NCI-H2029 (cell line): ENCODE measurements at regions not wholly inside any gene's neighbourhood (a gene's known extent, or its start where the extent isn't known, plus 50 kb on each side); places are given as distances from the start of the nearest gene placed in this dataset.
A peak's percentile ranks its signal among the peaks of the same experiment; 100 is the strongest.

ENCODE experiments used
- DNase-seq: peaks from one replicate; lab custom pipeline; 2025; lab: John Stamatoyannopoulos, UW

DNA sequence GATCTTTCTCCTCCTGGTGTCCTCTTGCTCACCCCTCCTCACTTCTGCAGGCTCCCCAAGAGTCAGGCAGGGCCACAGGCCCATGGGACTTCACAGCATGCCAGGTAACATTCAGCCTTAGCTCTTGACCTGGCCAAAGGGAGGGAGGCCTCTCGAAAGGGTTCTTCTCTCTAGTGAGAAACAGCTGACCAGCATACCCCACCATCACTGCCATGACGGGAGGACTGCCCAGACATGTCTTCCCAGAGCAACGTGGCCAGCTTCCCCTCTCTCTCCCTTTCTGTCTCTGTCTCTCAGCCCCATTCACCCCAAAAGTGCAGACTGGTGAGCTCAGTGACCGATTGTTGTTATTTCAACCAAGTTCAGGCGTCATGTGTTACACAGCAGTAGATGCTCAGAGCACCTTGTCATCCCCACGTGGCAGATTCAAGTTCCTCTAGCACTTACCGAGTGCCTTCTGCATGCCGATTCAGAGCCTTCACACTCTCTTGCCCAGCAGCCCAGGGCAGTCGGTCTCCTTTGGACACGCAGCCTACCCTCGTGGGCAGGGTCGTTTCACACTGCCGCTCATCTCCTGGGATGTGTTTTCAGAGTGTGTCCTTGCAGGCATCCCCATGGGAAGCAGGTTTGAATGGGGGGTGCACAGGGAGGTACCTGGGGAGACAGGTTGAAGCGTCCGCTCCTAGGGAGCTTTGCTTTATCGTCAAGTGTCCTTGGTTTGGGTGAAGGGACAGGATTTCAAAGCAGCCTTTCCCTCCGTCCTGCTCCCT, 259.9 kb downstream of the NDUFA10 start:
- no peak for DNase-seq

DNA sequence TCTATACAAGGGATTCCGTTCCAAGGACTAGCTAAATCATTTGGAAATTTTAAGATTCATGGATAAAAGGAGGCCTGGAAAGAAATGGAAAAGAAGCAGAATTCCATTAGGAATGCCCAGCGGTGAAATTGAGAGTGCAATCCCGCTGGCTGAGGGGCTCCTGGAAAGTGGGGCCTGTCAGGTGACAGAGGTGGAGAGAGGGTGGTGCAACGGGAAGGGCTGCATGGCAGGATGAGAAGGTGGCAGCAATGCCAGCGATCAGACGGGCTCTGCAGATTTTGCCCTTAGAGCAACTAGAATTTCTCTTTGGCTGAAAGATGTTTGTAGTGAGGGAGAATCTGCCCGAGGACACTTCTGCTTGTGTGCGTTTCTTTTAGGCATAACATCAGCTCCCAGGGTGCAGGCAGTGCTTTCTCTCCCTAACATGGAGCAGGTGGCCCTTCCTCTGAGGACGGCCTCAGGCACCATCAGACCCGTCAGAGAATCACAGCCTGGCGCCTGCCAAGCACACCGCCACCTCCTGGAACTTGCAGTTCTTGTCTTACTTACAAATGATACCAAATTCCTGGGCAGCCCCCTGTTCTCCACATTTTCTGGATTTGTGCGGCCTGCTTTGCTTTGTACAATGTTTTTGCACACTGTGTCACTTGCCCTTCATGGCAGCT, 261.6 kb downstream of the NDUFA10 start:
- DNase-seq: no peak

DNA sequence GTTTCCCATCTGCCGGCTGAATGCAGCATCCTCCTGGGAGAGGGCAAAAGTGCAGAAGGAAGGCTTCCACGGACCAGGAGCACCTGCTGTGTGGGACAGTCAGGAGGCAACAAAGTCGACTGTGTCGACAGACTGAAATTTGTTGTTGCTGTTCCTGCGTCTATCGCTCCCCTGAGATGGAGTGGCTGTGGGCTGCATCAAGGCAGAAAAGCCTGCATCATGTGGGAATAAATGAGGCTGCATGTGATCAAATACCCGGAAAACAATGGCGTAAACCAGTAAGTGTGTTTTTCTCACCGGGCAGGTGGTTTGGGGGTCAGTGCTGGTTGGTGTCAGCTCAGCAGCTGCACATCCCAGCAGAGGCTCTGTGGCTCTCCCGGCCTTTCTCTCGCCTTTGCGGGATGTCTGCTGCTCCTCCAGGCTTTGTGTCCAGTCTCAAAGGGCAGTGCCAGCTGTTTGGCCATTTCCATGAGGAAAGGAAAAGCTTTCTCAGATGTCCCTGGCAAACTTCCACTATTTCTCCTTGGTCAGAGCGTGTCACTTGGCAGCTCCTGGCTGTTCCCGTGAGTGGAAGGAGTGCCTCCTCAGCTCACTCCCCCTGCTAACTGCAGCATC, 262.4 kb downstream of the NDUFA10 start:
- peak; percentile 28 for DNase-seq

DNA sequence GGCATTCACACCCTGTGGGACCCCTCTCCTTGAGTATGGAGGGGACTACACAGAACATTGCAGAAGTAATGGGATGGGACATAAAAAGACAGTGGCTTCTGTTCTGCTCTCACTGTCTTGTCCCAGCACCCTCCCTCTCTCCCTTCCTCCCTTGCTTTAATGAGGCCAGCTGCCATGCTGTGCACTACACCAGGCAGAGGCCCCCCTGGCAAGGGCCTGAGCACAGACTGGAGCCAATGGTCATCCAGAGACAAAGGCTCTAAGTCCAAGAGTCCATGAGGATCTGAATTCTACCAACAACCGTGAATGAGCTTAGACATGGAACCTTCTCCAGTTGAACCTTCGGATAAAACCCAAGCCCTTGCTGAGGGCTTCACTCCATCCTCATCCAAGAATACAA, 263.0 kb downstream of the NDUFA10 start:
- DNase-seq: no peak

DNA sequence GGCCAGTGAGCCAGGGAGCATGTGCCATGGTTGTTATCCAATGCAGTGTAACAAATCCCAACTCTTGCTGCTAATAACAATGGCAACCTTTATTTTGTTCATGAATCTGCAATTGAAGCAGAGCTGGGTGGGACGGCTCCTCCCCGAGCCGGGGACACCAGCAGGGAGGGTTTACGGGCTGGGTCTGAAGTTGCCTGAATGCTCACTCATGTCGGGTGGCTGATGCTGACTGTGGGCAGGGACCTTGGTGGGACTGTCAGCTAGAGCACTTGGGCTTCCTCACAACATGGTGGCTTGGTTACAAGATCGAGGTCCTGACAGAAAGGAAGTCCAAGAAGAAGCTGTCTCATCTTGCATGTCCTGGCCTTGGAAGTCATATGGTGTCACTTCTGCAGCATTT, 264.5 kb downstream of the NDUFA10 start:
- DNase-seq: no peak

DNA sequence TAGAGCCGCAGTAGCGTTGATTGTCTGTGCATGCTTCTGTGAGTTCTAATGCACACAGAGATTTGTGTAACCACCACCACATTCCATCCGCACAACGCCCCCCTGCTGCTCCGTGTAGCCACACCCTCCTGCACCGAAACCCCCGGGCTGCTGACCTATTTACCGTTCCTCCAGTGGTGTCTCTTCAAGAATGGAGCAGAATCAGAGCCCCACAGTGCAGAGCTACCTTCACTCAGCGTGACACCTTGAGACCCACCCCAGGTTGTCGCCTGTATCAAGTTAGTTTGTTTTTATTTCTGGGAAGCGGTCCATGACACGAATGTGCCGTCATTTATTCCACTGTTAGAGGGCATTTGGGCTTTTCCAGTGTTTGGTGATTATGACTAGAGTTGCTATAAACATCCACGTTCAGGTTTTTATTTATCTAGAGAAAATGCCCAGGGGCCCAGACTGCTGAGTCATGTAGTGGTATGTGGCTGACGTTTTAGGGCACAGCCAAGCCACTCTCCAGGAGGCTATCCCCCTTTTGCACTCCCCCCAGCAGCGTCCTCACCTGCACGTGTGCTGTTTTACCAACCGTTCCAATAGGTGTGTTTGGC, 266.8 kb downstream of the NDUFA10 start:
- no peak for DNase-seq

DNA sequence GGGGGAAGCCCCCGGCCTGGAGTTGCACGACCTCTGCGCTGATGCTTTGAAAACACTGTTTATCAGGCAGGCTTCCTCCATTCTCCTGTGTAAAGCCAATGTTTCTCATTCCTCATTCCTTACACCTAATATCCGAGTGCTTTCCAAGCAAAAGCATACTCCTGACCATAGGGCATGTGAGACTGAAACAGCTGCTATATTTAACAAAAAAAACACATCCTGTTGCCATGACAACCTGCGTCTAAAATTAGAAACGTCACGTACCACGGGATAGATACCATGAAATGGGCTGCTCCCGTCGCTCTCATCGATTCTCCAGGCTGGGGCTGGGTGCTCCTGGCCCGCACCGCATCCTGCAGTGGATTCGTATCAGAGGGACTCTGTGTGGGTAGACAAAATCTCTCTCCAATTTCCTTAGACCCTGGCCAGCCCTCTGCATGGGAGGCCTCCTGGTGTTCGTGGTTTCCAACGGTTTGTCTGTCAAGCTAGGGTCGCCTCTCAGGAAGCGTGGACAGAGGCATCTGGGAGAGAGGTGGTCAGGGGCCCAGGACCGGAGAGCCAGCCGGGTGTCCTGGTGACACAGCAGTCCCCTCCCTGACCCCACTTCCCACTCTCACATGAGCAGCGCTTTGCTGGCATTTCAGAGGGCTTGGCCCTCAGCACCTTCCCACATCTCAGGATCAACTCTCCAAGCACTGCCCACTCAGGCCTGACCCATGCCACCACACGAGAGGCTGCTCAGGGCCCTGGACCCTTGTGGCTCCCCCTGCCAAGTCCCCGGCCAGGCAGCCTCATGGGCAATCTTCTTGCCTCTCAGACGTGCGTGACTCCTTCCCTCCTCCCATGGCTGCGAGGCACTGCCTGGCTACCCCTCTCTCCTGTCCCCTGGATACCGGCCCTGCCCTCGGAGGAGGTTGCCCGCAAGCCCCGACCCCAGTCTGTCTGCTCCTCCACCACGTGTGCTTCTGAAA, 268.1 kb downstream of the NDUFA10 start:
- DNase-seq: no peak

DNA sequence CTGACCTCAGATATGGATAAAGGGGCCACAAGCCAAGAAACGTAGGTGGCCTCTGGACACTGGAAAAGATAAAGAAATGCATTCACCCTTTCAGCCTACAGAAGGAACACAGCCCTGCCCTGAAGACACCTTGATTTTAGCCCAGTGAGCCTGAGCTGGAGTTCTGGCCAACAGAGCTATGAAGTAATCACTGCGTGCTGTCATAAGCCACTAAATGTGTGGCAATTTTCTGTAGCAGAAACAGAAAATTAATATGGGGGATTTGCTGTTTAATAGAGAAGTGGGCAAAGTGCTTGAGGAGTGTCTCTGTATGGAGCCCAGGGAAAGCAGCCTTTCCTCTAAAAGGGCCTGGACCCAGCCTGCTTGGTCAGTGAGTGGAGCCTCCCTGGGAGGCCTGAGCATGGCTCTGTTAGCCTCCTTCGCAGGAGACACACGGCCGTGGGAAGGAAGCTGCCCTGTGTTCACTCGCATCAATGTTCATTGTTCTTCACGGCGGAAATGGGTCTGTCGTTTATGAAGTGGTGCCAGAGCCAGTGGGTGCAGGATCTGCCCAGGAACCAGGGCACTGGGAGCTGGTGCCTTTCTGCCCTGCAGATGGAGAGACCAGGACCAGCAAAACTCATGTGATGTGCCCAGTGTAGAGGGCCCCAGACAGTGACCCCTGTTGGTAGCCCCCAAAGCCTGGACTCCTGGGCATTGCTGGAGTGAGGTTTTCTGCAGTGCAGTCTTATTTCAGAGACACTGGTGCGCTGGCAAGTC, 268.9 kb downstream of the NDUFA10 start:
- no peak for DNase-seq

DNA sequence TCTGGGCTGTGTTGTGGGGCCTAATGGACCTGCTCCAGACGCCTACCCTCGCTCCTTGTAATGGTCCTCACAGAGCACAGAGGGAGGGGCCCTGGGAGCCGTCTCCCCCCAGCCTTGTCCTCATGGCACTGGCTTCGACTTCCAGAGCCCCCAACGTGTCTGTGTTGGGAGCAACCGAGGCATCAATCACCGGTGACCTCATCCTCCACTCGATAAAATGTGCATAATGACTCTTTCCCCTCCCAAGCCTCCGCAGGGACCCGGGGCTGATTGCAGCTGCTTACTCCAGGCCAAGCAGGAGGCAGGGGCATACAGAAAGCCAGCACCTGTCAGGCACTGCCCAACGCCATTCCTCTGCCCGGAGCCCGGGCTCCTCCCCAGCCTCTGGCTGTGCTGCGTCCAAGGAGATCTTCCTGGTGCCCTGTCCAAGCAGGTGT, 271.7 kb downstream of the NDUFA10 start:
- no peak for DNase-seq

DNA sequence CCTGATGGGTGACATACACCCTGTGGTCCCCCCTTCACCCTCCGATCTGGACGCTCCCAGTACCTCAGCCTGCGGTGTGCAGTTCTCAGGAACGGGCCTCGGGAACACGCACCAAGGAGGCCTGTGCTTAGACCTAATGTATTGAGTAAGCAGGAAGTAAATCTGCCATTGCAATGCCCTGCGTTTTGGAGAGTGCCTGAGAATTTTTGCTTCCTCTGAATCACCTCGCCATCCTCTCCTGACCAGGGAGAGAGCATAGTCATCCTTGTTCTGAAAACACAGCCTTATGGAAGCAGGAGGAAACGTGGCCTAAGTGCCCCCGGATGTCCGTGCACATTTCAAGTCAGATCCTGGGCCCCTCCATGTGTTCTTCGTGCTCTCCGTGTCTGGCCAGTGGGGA, 272.2 kb downstream of the NDUFA10 start:
- DNase-seq: no peak

DNA sequence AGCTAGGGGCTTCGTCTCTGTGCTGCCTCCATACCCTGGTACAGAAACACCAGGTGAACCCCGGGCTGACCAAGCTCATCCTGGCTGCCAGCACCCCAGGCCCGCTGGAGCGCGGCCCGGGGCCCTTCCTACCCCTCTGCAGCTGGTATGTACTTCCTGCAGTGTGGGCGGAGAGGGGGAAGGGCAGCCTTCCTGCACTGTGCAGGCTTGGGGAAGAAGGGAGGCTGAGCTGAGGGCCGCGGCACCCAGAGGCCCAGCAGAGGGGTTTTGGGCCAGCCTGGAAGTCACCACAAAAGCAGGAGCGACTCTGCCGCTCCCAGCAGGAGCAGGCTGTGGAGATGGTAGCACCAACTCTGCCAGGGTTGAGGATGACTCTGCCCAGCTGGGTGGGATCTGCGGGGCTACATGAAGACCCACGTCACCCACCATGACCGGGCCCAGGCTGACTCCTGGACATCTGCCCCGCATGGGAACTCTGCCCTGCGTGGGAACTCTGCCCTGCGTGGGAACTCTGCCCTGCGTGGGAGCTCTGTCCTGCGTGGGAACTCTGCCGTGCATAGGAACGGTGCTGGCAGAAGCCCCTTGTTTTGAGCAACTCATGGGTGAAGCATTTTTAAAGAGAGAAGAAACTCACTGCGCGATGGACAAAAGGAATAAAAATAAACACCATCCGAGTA, 273.3 kb downstream of the NDUFA10 start:
- DNase-seq: no peak

DNA sequence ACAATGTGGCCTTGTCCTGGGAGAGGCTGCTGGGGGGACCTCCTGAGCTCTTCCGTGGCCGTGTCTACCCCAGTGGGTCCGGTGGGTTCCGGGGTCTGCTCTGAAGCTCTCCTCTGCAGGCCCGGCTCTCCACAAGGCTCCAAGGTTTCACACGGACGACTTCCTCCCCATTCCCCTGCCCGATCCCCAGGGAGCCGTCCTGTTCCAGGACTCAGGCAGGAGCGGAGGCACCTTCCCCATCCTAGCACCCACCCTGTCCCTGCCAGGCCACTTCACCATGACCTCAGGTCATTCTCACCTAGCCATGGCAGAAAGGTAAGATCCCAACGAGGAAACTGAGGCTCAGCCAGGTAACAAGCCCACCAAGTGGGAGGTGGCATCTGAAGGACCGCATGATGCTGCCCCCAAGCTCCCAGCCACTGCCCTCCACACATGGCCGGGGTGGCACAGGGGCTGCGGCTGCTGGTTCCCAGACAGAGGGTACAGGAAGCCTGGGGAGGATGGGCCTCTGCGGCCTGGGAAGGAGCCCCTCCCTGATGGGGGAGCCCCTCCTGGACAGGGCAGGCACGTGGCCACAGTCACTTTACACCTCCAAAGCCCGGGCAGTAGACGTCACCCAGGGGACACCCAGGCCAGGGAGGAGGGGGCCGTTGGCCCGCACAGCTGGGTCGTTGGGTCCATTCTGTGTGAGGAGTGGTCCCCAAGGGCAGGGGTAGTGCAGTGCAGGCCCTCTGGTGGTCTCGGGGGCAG, 274.0 kb downstream of the NDUFA10 start:
- DNase-seq: no peak

DNA sequence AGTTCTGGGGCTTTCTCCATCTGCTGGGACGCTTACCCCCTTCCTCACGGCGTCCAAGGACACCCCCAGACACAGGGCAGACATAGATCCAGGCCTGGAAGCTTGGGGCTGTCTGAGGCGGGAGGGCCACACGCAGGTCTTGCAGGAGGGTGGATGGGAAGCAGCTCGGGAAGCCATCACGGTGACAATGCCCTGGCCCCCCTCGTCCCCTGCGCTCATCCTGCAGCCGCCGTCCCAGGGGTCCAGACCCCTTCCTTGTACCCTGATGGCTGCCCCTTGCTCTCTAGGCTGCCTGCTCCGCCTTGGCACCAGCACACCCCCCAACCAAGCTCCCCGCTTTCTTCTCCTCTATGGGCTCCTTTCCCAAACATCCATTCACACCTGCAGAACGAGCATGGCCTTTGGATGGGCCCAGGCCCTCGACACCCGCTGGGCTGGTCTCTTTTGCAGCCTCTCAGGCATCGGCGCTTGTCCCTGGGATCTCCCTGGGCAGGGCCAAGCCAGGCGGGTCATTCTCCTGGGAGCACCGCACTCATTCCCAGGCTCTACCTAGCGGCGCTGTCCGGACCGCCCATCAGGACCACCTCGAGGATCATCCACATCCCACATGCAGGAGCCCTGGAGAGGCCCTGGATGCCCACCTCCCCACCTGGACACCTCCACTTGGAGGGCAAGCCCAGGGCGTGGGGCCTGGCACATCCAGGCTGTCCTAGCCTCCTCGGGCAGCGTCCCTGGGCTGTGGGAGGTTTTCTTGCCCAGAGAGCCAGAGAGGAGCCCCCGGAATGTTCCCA, 274.9 kb downstream of the NDUFA10 start:
- DNase-seq: no peak

DNA sequence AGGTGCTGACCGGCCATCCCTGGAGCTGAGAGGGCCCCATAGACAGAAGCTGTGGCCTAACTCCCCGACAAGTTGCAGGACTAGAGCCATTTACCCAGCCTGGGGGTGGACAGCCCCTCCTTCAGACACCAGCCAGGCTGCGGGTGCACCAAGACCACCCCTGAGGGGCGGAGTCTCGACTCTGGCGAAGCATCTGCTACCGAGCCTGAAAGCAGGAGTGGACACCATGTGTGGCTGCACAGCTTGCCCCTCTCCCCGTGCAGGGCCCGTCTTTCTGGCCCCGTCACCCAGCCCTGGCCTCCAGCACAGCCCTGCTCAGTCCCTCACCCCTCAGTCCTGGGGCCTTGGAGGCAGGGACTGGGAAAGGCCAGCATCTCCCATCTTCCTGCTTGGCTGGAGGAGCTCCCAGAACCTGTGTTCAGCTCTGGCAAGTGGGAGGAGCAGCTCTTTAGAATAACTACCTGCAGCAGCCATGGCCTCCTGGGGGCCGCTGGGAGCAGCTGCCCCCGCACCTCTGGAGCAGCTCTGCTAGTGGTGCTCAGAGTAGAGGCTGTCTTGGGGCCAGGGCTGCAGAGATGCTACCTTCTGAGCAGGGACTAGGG, 275.8 kb downstream of the NDUFA10 start:
- DNase-seq: no peak

DNA sequence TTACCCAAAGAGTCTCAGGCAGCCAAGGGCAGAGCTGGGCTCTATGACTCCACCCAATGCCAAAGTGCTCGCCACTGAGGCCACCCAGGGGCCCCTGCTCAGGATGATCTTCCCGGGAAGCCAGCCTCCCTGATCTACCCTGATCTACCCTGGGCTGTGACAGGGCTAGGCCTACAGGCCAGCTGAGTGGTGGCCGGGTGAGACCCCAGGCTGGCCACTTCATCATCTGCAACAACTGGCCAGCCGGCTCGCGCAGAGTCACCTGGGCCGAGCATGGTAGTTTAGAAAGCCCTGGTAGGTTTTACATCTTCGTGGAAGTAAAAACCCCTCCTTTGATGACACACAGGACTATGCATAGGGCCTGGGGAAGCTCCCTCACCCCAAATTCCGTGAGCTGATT, 276.3 kb downstream of the NDUFA10 start:
- DNase-seq: no peak

DNA sequence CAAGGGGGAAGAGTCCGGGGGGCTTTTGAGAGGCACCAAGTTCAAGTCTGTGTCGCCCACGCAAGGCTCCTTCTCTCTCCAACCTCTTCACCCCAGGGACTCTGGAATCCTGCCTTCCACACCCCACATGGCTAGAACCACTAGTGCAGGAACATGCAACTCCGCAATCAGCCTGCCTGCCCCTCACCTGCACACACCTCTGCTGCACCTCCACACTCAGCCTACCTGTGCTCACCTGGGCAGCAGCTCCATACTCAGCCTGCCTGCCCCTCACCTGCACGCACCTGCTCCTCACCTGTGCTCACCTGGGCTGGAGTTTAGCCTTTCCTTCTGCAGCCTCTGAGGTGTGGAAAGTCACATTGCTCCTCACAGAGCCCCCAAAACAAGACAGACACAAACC, 277.4 kb downstream of the NDUFA10 start:
- no peak for DNase-seq

DNA sequence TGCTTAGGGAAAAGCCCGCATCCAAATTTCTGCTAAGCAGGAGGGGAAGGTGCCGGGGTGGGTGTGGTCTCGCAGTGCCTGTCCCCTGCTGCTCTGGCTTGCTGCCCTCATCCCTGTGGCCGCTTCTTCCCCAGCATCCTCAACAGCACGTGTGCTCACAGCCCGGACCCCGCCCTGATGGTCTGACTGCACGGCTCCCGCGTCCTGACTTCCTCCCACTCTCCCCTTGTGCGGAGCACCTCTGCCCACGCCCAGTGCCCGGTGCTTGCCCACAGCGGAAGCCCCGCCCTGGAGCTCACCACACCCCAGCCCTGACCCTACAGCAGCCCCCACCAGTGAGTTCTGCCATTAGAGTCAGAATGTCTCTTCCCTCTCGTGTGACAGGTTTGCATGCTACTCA, 277.9 kb downstream of the NDUFA10 start:
- no peak for DNase-seq

DNA sequence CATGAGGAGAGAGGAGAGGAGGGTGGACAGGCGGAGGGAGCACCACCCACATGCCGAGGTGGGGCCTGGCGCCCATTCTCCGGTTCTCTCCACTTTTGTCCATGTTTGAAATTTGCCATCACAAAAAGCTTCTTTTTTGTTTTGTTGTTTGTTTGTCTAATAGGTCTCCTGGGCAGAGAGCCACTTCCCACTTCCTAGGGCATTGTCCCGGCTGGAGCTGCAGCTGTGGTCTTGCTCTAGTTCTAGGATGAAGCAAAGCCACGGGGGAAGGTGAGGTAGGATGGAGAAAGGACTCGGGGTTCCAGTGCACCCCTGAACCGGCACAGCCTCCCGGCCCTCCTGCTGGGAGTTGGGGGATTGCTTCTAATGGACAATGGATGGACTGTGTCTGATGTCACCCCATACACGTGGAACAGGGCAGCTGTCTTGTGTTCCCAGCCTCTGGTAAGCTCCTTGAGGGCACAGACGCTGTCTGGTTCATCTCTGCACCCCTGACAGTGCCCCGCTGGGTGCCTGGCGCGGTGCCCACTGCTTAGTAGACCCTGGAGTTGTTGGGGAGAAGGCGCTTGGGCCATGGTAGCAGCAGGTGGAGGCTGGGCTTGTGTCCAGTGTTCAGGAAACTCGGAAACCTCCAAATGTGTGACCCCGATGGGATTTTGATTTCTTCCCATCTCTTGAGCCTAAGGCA, 278.4 kb downstream of the NDUFA10 start:
- no peak for DNase-seq
